H1 (cell line): ENCODE measurements at regions not wholly inside any gene's neighbourhood (a gene's known extent, or its start where the extent isn't known, plus 50 kb on each side); places are given as distances from the start of the nearest gene placed in this dataset.

ENCODE experiments used
- BACH1 ChIP-seq: IDR thresholded peaks from 2 replicates; pipeline ENCODE4 v1.6.1; 2012; ENCODE audit warnings: low read length, improper control_type of control experiment
- RFX5 ChIP-seq: IDR thresholded peaks from 2 replicates; pipeline ENCODE4 v1.6.1; 2011; ENCODE audit warnings: low read depth, low read length, improper control_type of control experiment, borderline replicate concordance
- RNF2 ChIP-seq: fragments of 200-900, 300-1000 bp; sonication (generic); IDR thresholded peaks from 2 replicates; pipeline ENCODE4 v1.7.1; 2016; ENCODE audit warnings: borderline replicate concordance, low read depth, mild to moderate bottlenecking, antibody characterized with exemption, low read length; ENCODE audit not compliant: poor library complexity, severe bottlenecking; ENCODE audit errors: missing control alignments
- SIX5 ChIP-seq: IDR thresholded peaks from 2 replicates; pipeline ENCODE4 v1.6.1; 2011; ENCODE audit warnings: mild to moderate bottlenecking, low read depth, low read length

DNA sequence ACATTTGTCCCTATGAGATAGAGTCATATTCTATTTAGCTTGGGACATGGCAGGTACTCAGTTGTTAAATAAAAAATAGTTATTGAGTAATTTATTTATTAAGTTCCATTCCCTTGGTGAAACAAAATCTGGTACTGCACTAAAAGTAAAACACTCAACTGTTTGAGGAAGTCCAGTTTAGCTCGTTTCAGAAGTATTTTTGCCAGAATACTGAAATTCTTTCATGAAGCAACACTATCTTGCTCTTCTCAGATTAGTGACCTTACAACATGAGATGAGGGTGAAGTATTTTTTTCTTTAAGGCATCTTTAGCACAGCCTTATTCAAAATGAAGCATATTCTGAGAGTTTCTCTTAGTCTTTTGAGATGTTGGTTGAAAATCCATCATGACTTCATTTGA, 106.0 kb downstream of the ZNF365 start (continued):
- TF ChIP-seq SIX5: no peak
- no peak for TF ChIP-seq RNF2
- no peak for TF ChIP-seq RFX5
- no peak for TF ChIP-seq BACH1
